Mammary epithelial cell (primary cell): ENCODE measurements at regions not wholly inside any gene's neighbourhood (a gene's known extent, or its start where the extent isn't known, plus 50 kb on each side); places are given as distances from the start of the nearest gene placed in this dataset.

Experiments
- EZH2 ChIP-seq: IDR thresholded peaks from 2 replicates; pipeline ENCODE4 v1.6.1; 2012; ENCODE audit warnings: low read length, inconsistent platforms, borderline replicate concordance
- TF ChIP-seq, protein P1 (sequence below), 2 donors: IDR thresholded peaks in 1 of 2; conservative IDR thresholded peaks in 1 of 2; 2 replicates each; pipeline ENCODE4 v1.5.1; 2011 to 2012; ENCODE audit warnings: inconsistent platforms in 2 of 2, low read length in 2 of 2, mild to moderate bottlenecking in 2 of 2, control low read depth in 1 of 2, low read depth in 1 of 2; ENCODE audit not compliant: insufficient read depth in 1 of 2; ENCODE audit errors: extremely low read depth in 1 of 2

GRCh38 chr16:27698746-27699145 lies 148.8 kb downstream of the KATNIP start:
- TF ChIP-seq, protein P1, sequence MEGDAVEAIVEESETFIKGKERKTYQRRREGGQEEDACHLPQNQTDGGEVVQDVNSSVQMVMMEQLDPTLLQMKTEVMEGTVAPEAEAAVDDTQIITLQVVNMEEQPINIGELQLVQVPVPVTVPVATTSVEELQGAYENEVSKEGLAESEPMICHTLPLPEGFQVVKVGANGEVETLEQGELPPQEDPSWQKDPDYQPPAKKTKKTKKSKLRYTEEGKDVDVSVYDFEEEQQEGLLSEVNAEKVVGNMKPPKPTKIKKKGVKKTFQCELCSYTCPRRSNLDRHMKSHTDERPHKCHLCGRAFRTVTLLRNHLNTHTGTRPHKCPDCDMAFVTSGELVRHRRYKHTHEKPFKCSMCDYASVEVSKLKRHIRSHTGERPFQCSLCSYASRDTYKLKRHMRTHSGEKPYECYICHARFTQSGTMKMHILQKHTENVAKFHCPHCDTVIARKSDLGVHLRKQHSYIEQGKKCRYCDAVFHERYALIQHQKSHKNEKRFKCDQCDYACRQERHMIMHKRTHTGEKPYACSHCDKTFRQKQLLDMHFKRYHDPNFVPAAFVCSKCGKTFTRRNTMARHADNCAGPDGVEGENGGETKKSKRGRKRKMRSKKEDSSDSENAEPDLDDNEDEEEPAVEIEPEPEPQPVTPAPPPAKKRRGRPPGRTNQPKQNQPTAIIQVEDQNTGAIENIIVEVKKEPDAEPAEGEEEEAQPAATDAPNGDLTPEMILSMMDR (conservative IDR thresholded peaks at IDR 0.05 in 1 of 2, IDR thresholded peaks at IDR 0.05 in 1 of 2; ENCODE audit: extremely low read depth in 1 of 2, insufficient read depth in 1 of 2, low read depth in 1 of 2, low read length in 2 of 2): no peak
- TF ChIP-seq EZH2: no peak
